SK-N-SH treated with all-trans-retinoic acid at 6 μM for 48 hours (cell line): ENCODE measurements at regions not wholly inside any gene's neighbourhood (a gene's known extent, or its start where the extent isn't known, plus 50 kb on each side); places are given as distances from the start of the nearest gene placed in this dataset.

Source experiments
- CSRNP3 ChIP-seq: fragments of 250-450 bp; sonication (Bioruptor Pico); IDR thresholded peaks from 2 replicates; pipeline ENCODE4 v1.5.1; 2021; ENCODE audit warnings: mild to moderate bottlenecking, moderate library complexity
- GLIS3 ChIP-seq: fragments of 250-450 bp; sonication (Bioruptor Pico); IDR thresholded peaks from 2 replicates; pipeline ENCODE4 v1.5.0; 2020; ENCODE audit warnings: mild to moderate bottlenecking, moderate library complexity
- ZFP30 ChIP-seq: fragments of 450-650 bp; formaldehyde crosslinking; IDR thresholded peaks from 2 replicates; pipeline ENCODE4 v1.5.0; 2022; ENCODE audit warnings: mild to moderate bottlenecking, moderate library complexity
- TF ChIP-seq, protein P1 (sequence below): fragments of 250-450 bp; sonication (Bioruptor Pico); IDR thresholded peaks from 2 replicates; pipeline ENCODE4 v1.8.0; 2020; ENCODE audit warnings: mild to moderate bottlenecking, moderate library complexity, borderline replicate concordance
- TF ChIP-seq, protein P2 (sequence below): fragments of 250-450 bp; sonication (Bioruptor Pico); IDR thresholded peaks from 2 replicates; pipeline ENCODE4 v1.5.1; 2020; ENCODE audit warnings: low read depth, mild to moderate bottlenecking, moderate library complexity

- TF ChIP-seq, protein P1, sequence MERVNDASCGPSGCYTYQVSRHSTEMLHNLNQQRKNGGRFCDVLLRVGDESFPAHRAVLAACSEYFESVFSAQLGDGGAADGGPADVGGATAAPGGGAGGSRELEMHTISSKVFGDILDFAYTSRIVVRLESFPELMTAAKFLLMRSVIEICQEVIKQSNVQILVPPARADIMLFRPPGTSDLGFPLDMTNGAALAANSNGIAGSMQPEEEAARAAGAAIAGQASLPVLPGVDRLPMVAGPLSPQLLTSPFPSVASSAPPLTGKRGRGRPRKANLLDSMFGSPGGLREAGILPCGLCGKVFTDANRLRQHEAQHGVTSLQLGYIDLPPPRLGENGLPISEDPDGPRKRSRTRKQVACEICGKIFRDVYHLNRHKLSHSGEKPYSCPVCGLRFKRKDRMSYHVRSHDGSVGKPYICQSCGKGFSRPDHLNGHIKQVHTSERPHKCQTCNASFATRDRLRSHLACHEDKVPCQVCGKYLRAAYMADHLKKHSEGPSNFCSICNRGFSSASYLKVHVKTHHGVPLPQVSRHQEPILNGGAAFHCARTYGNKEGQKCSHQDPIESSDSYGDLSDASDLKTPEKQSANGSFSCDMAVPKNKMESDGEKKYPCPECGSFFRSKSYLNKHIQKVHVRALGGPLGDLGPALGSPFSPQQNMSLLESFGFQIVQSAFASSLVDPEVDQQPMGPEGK = no peak
- no peak for TF ChIP-seq CSRNP3 (CRISPR knock-in tag)
- TF ChIP-seq ZFP30 (CRISPR knock-in tag) = no peak
- TF ChIP-seq, protein P2, sequence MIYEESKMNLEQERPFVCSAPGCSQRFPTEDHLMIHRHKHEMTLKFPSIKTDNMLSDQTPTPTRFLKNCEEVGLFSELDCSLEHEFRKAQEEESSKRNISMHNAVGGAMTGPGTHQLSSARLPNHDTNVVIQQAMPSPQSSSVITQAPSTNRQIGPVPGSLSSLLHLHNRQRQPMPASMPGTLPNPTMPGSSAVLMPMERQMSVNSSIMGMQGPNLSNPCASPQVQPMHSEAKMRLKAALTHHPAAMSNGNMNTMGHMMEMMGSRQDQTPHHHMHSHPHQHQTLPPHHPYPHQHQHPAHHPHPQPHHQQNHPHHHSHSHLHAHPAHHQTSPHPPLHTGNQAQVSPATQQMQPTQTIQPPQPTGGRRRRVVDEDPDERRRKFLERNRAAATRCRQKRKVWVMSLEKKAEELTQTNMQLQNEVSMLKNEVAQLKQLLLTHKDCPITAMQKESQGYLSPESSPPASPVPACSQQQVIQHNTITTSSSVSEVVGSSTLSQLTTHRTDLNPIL (CRISPR knock-in tag) = no peak
- no peak for TF ChIP-seq GLIS3 (CRISPR knock-in tag)
Measured at GRCh38 chr6:54700158-54700557, 146.4 kb upstream of the FAM83B start.
